ENCODE measurements at regions not wholly inside any gene's neighbourhood (a gene's known extent, or its start where the extent isn't known, plus 50 kb on each side); places are given as distances from the start of the nearest gene placed in this dataset.

- TF ChIP-seq CTCF (IDR thresholded peaks at IDR 0.05) (no peak), EP300 (IDR thresholded peaks at IDR 0.05) (no peak), POLR2A (IDR thresholded peaks at IDR 0.05) (no peak)
Measured at GRCh38 chr3:61354604-61355003, 103.4 kb upstream of the FHIT start.

Data from stomach (tissue), 4 donors.